Fibroblast of upper back skin (primary cell): ENCODE measurements at regions not wholly inside any gene's neighbourhood (a gene's known extent, or its start where the extent isn't known, plus 50 kb on each side); places are given as distances from the start of the nearest gene placed in this dataset.
A peak's percentile ranks its signal among the peaks of the same experiment; 100 is the strongest.

Source experiments
- DNase-seq: peaks from one replicate; pipeline ENCODE4 v3.0.0-alpha.2; 2013

DNA sequence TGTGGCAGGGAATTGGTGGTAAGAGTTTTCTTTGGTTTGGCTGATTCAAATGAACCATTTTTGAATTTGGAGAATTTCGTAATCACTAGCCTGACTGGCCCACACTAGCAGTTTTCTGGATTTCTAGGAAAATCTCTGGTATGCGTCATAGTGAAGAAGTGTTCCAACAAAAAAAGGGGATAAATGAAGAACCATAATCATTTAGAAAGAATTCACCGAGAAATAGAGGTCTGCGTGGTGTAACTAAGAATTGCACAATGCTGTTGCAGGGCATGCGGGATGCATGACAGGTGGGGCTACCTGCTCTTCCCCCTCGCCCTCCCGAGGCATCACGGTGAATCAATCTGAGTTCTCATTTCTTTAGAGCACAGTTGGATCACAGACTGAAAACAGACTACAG, 232.3 kb upstream of the PAPPA start:
- peak; percentile 54 for DNase-seq

DNA sequence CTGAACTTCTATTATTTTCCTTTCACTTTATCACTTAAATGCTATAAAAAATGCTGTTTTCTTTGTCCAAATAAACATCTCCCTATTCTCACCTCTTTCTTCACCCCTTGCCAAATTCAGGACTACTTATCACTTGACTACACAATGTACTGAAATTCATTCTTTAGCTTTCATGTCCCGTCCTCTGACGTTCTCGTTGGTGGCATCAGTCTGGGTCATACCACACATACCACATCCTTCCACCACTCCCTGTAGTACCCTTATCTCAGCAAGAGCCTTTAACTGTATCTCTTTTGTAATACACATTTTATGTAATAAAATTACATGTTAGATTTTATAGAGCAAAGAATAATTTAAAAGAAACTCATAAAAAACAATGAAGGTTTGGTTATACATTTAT, 231.1 kb upstream of the PAPPA start:
- no peak for DNase-seq

DNA sequence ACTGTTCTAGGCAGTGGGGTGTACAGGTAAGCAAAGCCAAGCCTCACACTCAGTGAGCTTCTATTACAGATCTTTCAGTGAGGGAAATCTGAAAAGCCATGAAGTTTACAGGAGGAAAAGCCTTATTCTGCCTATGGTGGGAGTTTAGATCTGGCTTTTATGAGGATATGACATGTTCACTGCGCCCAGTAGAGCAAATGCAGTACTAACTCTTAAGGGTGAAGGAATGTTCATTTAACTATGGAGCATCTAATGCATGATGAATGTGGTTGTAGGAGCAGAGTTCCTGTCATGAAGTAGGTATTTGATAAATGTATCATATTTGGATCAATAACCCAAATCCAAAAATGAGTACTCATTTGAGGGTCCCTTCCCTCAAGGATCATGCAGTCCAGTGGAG, 230.2 kb upstream of the PAPPA start:
- DNase-seq = no peak

DNA sequence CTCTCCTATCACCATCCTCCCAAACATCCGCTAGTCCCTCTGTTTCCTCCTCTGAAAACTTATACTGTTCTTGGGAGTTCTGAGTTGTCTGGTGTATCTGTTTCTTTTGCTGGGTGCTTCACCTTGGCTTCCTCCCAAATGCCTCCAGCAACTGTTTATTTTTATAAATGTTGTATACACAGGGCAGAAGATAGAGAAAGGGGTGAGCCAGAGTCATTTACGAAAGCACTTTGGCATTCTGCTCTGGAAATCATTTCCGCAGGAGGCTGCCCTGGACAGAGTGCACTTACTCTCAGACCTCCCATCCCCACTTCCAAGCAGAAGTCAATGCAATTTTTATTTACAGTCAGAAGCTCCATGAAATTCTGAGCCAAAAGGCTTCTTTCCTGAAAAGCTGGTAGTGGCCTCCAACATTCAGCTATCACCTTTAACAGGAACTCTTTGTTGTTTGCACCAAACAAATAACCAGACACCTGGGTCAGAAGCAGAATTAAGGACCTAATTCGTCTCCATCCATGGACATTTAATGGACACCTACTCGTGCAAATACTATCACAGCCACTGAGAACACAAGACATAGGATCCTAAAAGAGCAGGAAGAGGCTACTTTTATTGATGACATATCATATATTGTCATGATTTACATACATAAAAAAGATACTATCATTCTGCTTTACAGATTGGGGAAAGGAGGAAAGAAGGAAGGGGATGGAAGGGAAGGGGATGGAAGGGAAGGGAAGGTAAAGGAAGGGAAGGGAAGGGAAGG, 229.5 kb upstream of the PAPPA start:
- DNase-seq = no peak

DNA sequence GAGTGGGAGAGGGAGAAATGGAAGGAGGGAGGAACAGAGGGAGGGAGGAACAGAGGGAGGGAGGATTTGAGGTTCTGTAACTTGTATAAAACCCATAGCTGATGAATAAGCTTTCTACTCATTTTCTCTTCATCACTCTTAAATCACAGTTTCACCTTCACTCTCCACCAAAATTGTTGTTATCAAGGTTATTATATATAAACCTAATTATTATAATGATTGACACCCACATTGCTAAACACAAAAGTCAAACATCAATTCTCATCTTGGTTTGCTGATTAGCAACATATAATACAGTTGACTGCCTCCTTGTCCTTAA, 229.0 kb upstream of the PAPPA start:
- DNase-seq = no peak

DNA sequence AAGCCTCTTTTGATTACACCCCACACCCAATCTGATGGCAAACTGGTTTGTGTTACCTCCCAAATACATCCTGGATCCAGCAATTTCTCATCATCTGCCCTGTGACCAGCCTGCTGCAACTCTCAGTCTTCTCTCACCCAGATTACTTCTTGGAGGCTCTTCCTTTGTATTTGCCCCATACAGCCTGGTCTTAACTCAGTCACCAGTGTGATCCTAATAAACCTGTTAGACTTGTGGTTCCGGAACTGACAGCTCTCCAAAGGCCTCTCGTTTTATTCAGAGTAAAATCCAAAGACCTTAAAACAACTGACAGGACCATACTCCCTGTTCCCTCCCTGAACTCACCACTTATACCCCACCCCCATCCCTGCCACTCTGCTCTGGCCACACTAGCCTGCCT, 228.2 kb upstream of the PAPPA start:
- no peak for DNase-seq

DNA sequence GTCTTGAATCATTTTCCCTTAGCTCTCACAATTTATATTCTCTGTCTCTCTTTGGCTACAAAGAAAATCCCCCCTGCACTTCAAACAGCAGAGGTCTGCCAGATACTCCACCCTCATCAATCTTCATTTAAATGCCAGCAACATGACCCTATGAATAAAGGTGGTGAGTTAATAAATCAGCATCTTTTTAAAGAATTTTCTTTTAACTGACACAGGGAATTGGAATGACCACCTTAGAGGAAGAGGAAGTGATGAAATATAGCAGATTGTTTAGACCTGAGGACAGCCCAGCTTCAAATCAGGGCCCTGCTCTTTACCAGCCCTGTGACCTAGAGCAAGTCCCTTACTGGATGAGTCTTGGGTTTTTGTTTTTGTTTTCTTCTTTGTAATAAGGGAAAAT, 223.1 kb upstream of the PAPPA start:
- peak; percentile 87 for DNase-seq

DNA sequence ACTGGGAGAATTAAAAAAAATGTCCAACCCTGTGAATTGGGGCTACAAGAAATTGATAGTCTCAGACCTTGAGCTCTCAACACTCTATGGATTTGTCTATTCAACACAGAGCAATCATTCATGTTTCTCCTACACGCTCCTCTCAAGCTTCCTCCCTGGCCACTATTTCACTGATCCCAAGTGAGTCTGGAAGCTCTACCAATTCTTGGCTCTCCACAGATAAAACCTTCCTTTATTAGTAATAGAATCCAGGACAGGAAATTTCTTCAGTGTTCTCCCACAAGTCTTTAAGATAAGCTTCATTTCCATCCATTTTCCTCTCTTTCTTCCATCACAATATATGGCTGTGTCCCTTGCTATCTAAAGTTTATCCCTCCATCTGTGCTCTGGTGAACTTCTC, 215.1 kb upstream of the PAPPA start:
- DNase-seq = no peak

DNA sequence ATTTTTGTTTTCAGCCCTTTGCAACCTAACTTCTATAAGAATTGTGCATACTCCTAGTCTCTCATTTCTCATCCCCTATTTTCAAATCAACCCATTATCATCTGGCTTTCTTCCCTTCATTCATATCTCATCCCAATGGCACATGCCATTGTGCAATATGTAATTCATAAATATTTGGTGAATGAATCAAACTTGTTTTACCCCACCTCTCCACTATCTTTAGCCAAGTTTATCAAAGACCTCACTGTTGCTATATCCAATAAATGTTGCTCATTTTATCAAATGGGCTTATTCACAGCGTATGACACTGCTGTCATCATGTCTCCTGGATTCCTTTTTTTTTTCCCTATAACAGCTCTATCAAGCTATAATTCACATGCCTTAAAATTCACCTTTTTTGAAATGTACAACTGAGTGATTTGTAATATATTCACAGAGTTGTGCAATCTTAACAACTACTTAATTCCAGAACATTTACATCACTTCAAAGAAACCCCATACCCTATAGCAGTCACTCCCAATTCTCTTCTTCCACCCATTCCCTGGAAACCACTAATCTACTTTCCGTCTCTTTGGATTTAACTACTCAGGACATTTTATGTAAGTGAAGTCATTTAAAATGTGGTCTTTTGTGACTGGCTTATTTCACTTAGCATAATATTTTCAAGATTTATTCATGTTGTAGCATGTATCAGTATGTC, 214.4 kb upstream of the PAPPA start:
- DNase-seq = peak; percentile 97

DNA sequence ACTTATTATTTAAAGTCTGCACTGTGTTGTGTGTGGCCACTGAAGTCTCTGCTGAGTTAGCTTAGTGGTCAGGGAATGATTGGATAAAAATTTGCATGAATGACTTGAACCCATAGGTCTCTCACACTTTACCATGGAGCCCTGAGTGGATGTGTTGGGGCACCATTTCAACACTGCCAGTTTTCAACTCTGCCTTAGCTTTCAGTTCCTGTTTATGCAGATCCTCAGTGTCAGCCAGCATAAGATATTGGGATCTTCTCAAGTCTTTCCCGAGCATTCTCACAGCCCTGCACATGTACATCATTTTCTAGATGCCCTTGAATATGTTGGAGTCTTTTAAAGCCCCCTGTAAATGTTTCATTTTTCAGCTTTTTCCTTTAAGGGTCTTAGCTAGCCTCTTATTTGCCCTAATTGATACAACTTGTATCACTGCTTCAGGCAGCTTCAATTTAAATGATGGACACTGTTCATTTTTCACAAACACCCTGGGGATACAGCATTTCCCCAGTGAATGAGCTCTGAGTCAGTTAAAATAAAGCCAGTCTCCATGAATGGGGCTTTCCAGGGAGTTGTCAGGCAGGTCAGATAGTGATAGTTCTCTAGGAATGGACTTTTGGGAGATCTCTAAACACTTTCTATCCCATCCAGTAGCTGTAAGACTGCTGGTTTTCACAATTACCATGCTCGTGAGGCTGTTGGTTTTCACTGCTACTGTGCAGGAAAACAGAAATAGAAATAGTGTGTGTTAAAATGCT, 211.9 kb upstream of the PAPPA start:
- peak; percentile 62 for DNase-seq

DNA sequence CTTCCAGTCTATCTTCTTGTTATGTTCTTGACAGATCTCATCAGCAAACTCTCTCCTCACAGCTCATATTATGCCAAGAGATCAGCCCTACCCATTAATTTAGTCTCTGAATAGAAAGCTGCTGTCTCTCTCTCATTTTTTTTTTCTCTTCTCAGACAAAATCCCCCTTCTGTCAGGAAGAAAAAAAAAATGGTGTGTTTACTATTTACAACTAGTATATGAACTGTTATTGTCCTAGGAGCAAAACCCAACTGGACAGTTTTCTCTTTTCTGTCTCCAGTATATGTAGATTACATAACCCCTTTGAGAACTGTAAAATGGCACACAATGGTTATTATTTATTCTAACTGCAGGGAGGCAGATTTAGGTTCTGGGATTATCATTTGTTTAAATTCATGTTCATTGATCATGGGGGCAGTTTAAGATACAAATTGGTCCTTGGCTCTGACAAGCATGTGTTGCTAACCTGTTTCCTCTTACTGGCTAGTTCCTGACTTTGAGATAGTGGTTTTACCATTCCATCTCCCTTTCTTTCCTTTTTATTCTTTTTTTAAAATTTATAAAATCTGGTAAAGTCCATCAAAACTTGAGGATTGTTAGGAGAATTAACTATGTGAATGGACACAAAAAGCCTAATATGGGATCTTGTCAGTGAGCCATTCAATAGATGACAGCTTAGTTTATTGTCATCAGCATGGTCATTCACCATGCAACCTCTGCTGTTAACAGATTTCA, 210.0 kb upstream of the PAPPA start:
- DNase-seq = no peak

DNA sequence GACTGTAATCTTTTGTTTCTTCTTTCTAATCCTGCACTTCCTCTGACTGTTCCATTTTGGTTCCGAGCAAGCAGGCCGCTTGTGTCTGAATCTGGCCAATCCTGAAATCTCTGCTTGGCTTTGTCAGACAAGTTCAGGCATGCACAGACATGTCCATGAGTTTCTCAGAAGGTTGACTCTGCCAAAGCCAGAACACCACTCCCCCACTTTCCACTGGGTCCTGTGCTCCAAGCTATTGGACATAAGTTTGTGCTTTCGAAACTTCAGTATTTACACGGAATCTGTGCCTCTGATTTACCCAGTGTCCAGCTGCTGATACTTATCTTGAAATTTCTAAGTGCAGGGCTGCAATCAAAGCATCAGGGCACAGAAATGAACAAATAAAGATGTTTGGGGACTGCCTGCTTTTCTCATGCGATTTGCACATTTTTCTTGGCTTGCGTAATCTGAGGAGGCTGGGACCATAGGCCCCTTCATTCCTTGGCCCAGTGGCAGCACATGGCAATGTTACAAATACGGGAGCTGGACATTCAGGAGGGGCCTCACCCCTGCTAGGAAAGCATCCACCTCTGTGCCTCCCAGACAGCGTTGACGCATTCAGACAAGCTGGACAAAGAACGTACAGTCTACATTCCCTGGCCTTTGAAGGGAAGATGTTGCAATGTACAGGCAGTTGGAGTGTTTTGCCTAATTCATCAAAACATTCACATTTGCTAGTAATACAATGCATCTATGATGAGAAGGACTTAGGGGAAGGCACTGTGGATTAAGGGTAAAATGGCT, 209.2 kb upstream of the PAPPA start:
- DNase-seq = peak; percentile 99

DNA sequence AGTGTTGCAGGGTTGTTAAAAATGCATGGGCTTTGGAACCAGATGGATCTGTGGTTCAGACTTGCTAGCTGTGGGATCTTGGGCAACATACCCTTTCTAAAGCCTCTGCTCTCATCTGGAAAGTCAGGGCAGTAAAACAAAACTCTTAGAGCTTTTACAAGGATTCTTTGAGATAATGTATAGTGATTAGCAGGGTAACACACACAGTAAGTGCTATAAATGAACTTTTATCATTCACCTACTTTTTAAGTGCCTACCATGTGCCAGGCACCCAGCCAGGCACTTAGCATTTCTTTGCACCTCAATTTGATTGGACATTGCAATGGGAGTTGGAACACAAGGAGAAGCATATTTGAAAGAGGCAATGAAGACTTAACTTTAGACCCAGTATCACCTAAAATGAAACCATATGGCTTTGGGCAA, 208.6 kb upstream of the PAPPA start:
- peak; percentile 30 for DNase-seq

DNA sequence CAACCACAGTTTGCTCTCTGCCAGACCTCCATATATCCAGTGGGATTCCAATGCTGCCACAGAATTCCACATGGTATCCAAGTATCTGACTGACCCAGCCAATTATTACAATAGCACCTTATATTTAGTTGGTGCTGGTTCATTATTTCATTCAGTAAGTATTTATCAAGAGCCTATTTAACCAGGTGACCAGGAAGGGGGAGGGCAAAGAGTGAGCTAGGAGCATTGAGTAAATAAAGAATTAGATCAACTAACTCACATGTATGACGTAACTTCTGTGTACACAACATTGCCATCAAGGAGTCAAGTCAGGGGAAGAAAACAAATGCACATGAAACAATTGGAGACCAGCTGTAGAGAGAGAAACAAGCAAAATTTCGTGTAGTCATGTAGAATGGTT, 207.1 kb upstream of the PAPPA start:
- DNase-seq = no peak

DNA sequence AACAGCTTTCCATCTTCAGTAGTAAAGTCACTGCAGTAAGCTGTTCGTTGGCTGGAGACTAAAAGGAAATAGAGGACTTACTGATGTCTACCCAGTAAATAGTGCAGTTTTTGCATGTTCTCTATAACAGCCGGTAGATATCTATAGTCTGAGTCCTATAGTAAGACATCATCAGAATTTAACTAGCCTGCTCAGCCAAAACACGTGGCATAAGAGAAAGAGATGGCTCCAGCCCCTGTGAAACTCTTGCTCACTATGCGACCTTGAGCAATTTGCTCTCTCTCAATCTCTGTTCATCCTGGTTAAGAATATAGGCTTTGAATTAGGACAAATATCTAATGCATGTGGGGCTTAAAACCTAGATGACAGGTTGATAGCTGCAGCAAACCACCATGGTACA, 201.6 kb upstream of the PAPPA start:
- DNase-seq = no peak

DNA sequence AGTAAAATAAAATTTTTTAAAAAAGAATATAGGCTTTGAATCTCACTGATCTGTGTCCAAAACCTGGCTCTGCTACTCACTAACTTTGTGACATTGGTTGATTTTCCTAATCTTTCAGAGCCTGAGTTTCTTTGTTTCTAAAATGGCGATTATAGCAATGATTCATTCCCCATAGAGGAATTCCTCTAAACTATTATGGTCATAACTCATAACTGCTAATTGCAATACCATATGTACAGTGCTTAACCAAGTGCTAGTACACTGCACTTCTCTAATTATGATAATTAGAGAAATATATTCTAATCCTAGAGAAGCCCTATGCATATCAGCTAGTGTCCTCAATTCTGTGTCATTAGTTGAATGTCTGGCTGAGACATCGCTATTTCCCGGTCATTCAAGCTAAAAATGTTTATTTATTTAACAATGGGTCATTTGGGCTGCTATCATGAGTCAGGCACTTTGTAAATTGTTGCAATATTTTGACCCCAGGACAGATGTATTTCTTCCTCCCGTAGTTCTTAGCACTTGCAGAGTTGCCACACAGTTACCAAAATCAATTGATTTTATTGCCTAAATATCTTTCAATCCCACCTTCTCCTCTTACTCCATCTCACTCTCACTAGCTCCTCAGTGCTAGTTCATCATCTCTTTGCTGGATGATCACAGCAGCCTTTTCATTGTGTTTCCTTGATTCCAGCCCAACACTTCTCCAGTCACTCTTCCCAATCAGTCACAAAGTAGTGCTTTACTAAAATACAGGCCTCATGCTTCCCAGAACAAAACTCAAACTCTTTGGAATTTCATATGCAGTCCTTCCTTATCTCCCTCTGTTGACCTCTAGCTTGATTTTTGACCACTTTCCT, 200.9 kb upstream of the PAPPA start:
- DNase-seq = peak; percentile 54

DNA sequence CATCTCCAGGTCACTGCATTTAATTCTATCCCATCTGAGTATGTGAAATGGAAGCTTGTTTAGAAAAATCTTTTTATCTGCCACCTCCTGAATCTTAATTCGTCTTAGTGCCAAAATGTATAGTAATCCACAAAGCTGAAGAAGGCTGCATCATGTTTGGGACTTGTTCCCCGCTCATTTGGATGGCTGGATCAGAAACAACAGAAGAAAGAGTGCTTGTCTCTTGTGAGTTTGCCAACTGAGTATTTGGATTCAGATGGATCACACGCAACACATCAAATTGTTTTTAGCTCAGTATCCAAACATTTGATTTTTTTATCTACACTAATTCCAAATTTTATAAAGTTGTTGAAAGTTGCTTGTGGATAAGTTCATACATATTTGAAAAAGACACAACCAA, 197.2 kb upstream of the PAPPA start:
- DNase-seq = no peak

DNA sequence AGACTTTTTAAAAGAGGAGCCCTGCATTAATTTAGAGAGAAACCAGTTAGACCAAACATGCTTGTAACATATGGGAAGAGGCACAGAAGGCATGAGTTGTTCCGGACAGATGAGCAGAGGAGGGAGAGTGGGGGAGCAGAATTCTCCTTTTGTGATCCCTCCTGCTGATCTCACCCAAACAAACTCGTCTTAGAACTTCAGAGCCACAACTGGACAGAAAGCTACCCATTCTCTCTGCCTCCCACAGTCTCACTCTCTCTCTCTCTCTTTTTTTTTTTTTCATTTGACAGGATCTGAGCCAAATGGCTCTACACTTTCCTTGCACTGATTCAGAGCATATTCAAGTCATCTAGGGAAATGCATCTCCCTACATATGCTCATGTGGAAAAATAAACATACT, 196.0 kb upstream of the PAPPA start:
- DNase-seq = peak; percentile 69

DNA sequence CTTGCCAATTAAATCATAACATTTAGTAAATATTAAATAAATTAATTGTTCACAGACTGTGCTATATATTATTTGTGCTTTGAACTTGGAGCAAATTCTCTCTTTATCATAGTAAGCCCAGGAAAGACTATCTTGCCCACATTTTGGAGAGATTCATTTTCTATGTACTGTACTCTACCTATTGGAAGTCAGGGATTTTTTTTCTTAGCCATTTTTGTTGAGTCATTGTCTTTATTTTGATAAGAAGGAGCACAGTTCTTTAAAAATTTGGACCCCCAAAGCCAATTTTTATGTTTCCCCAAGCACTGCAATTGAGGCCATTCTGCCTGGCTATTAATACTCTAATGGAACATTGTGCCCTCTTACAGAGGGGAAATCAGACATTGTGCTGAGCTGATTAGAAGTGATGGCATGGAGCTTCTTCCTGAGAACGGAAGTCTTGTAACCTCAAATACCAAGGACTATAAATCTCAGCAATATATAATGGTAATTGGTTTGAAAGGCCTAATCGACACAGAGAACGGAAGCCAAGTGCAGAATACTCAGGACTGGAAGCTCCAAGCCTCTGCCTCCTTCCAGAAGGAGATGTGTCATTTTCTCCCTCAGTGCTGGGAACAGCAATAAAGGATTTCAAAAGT, 188.8 kb upstream of the PAPPA start:
- DNase-seq = peak; percentile 31

DNA sequence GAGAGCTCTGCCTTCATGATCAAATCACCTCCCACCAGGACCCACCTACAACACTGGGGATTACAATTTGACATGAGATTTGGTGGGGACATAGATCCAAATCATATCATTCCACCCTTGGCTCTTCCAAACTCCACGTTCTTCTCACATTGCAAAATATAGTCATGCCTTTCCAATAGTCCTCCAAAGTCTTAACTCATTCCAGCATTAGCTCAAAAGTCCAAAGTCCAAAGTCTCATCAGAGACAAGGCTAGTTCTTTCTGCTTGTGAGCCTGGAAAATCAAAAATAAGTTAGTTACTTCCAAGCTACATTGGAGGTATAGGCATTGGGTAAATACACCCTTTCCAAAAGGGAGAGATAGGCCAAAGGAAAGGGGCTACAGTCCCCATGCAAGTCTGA, 186.9 kb upstream of the PAPPA start:
- no peak for DNase-seq

DNA sequence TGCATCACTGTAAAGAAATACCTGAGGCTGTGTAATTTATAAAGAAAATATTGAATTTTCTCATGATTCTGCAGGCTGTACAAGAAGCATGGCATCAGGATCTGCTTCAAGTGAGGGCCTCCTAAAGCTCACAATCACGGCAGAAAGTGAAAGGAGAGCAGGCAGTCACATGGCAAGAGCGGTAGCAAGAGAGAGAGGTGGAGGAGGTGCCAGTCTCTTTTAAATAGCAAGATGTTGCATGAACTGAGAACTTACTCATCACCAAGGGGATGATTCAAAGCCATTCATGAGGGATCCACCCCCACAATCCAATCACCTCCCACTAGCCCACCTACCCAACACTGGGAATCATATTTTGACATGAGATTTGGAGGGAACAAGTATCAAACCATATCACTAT, 184.5 kb upstream of the PAPPA start:
- peak; percentile 19 for DNase-seq
